OCI-LY7 (cell line): ENCODE measurements at regions not wholly inside any gene's neighbourhood (a gene's known extent, or its start where the extent isn't known, plus 50 kb on each side); places are given as distances from the start of the nearest gene placed in this dataset.

ENCODE experiments used
- BruUV-seq: library from RNA; stranded (reverse); fragments of 400-500 nt; replicated peaks from 2 replicates; lab custom pipeline; 2021; lab: Mats Ljungman, UMichigan
- CTCF ChIA-PET: fragments of 300-600 bp; sonication (Branson Sonifier 250); formaldehyde crosslinking; loops from one replicate; lab custom pipeline; 2022; ENCODE audit warnings: antibody characterized with exemption; ENCODE audit not compliant: unreplicated experiment; lab: Charles Lee
- POLR2A ChIA-PET: fragments of 300-600 bp; sonication (Branson Sonifier 250); formaldehyde crosslinking; loops from one replicate; lab custom pipeline; 2022; ENCODE audit warnings: antibody characterized with exemption; lab: Charles Lee
- DNase-seq: peaks from one replicate; pipeline ENCODE4 v3.0.0-alpha.2; 2015; ENCODE audit warnings: low spot score
- H2AFZ ChIP-seq: fragments of 200-600 bp; sonication (generic), shearing (Covaris generic); 2 replicates; pipeline ENCODE4 v1.6.1; 2014; ENCODE audit warnings: mild to moderate bottlenecking, antibody characterized with exemption, low read length, moderate library complexity
- H3K27ac ChIP-seq: fragments of 200-600 bp; sonication (generic); 2 replicates; pipeline ENCODE4 v1.5.1; 2014; ENCODE audit warnings: mixed run types, low read depth, mild to moderate bottlenecking, moderate library complexity, low read length, inconsistent platforms; ENCODE audit not compliant: poor library complexity, severe bottlenecking
- H3K36me3 ChIP-seq: fragments of 200-600 bp; sonication (generic); 2 replicates; pipeline ENCODE4 v1.6.1; 2014; ENCODE audit warnings: mild to moderate bottlenecking, antibody characterized with exemption, low read length, moderate library complexity, mixed read lengths; ENCODE audit not compliant: insufficient read depth
- H3K4me1 ChIP-seq: fragments of 200-600 bp; sonication (generic); 2 replicates; pipeline ENCODE4 v1.5.1; 2014; ENCODE audit warnings: mild to moderate bottlenecking, low read length; ENCODE audit not compliant: insufficient read depth, poor library complexity, severe bottlenecking
- H3K4me2 ChIP-seq: fragments of 200-600 bp; sonication (generic); 2 replicates; pipeline ENCODE4 v1.6.1; 2014; ENCODE audit warnings: mild to moderate bottlenecking, low read length
- H3K4me3 ChIP-seq: fragments of 200-600 bp; sonication (generic); 2 replicates; pipeline ENCODE4 v1.5.1; 2014; ENCODE audit warnings: mild to moderate bottlenecking, low read depth, low read length; ENCODE audit not compliant: poor library complexity, severe bottlenecking
- H3K79me2 ChIP-seq: fragments of 200-600 bp; sonication (generic); 2 replicates; pipeline ENCODE4 v1.6.1; 2016; ENCODE audit warnings: low read depth, mild to moderate bottlenecking, low read length, moderate library complexity, mixed read lengths; ENCODE audit not compliant: insufficient read depth
- H3K9me2 ChIP-seq: fragments of 200-600 bp; sonication (generic); 2 replicates; pipeline ENCODE4 v1.6.1; 2016; ENCODE audit warnings: mild to moderate bottlenecking, low read length, mixed read lengths; ENCODE audit not compliant: insufficient read depth
- H3K9me3 ChIP-seq: fragments of 200-600 bp; sonication (generic); 2 replicates; pipeline ENCODE4 v1.6.1; 2014; ENCODE audit warnings: mild to moderate bottlenecking, mixed run types, low read length, mixed read lengths
- H4K20me1 ChIP-seq: fragments of 200-600 bp; sonication (generic); 2 replicates; pipeline ENCODE4 v1.6.1; 2014; ENCODE audit warnings: mild to moderate bottlenecking, antibody characterized with exemption, low read length, moderate library complexity, mixed read lengths; ENCODE audit not compliant: insufficient read depth
- EZH2phosphoT487 ChIP-seq: fragments of 200-600 bp; sonication (generic); IDR thresholded peaks from 2 replicates; pipeline ENCODE4 v1.6.1; 2018; ENCODE audit warnings: low read depth, borderline replicate concordance, mild to moderate bottlenecking, mixed run types, antibody characterized with exemption, low read length, moderate library complexity, mixed read lengths
- intact Hi-C: fragments of 100-400 bp; cut with micrococcal nuclease; formaldehyde crosslinking; loops from one replicate; pipeline ENCODE4 v1.10.0; 2022; ENCODE audit not compliant: unreplicated experiment
- TF ChIP-seq, protein P1 (sequence below): fragments of 200-600 bp; sonication (generic); conservative IDR thresholded peaks from 2 replicates; pipeline ENCODE4 v1.5.1; 2014; ENCODE audit warnings: mild to moderate bottlenecking, antibody characterized with exemption, low read length, moderate library complexity, mixed read lengths

DNA sequence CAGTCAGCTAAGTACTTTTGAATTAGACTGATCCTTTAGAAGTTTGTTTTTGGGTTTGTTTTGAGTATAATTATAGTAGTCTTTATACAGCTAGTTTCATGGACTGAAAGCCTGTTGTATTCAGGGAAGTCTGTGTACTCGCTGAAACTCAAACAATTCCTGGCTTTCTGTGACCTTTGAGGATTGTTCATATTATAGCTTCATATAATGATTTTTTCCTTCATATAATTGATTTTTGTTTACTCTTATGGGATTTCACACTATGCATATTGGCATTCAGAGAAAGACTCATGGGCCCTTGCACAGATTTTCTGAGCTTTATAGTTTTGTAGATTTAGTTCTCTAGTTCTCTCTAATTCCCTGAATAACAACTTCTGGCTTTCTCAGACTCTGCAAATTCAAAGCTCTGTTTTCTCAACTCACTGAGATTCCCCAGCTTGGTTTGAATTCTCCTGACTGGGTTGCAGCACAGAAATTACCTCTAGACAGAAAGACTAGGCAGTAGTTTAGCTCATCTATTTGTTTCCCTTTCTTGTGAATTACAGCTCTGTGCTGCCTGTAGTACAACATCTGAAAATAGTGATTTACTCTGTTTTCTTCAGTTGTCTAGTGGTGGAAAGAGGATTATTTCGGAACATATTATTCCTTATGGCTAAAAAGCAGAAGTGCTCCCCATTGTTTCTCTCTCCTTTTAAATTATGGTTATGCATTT lies 495.9 kb upstream of the CNTNAP5 start:
- Histone ChIP-seq H3K27ac (no peak overlapping the region), H4K20me1 (no peaks in the 10 kb centered on the region), H3K9me2 (no peaks in the 10 kb centered on the region), H3K4me2 (no peak overlapping the region), H3K9me3 (no peaks in the 10 kb centered on the region), H3K4me1 (no peaks in the 10 kb centered on the region), H2AFZ (no peak overlapping the region), H3K79me2 (no peaks in the 10 kb centered on the region), H3K36me3 (no peaks in the 10 kb centered on the region), H3K4me3 (no peak overlapping the region)
- no TSS peak for BruUV-seq
- no peak for DNase-seq
- ChIA-PET POLR2A (interaction anchor here (1.1 to 1.4 kb wide), 2 partner anchors 17 to 41 kb away, joined by 3 read pairs; no protein-coding TSS in a partner anchor), CTCF (no interaction called here)
- TF ChIP-seq, protein P1, sequence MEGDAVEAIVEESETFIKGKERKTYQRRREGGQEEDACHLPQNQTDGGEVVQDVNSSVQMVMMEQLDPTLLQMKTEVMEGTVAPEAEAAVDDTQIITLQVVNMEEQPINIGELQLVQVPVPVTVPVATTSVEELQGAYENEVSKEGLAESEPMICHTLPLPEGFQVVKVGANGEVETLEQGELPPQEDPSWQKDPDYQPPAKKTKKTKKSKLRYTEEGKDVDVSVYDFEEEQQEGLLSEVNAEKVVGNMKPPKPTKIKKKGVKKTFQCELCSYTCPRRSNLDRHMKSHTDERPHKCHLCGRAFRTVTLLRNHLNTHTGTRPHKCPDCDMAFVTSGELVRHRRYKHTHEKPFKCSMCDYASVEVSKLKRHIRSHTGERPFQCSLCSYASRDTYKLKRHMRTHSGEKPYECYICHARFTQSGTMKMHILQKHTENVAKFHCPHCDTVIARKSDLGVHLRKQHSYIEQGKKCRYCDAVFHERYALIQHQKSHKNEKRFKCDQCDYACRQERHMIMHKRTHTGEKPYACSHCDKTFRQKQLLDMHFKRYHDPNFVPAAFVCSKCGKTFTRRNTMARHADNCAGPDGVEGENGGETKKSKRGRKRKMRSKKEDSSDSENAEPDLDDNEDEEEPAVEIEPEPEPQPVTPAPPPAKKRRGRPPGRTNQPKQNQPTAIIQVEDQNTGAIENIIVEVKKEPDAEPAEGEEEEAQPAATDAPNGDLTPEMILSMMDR, result no peak
- TF ChIP-seq EZH2phosphoT487, result no peak
- intact Hi-C loops, result no loop called here

DNA sequence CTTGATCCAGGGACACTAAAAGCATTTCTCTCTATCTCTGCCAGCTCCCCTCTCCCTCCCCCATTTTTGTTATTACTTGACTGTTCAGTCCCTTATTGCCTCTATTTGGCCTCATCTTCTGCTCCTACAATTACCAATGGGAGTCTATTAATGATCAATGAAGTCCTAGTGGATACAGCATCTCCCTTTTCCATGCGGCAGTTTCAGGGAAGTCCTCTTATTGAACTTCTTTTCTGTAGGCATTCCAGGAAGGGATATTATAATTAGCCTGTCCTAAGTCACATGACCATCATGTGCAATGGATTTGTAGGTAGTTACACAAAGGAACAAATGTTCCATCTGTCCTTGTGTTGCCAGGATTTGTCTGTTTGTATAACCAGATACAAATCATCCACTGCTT lies 495.1 kb upstream of the CNTNAP5 start:
- H2AFZ ChIP-seq, result no peak overlapping the region
- no peaks in the 10 kb centered on the region for H3K79me2 ChIP-seq
- H3K36me3 ChIP-seq, result no peaks in the 10 kb centered on the region
- ChIA-PET POLR2A (interaction anchor here (1.1 kb wide), 1 partner anchor 16 kb away, joined by 3 read pairs; no protein-coding TSS in a partner anchor), CTCF (no interaction called here)
- H3K4me1 ChIP-seq, result no peaks in the 10 kb centered on the region
- no peak for DNase-seq
- H3K4me3 ChIP-seq, result no peak overlapping the region
- intact Hi-C loops, result no loop called here
- no peak overlapping the region for H3K27ac ChIP-seq
- no peak overlapping the region for H3K4me2 ChIP-seq
- no peaks in the 10 kb centered on the region for H4K20me1 ChIP-seq
- H3K9me3 ChIP-seq, result no peaks in the 10 kb centered on the region
- BruUV-seq, result no TSS peak
- no peaks in the 10 kb centered on the region for H3K9me2 ChIP-seq
- TF ChIP-seq, protein P1, result no peak
- no peak for TF ChIP-seq EZH2phosphoT487

DNA sequence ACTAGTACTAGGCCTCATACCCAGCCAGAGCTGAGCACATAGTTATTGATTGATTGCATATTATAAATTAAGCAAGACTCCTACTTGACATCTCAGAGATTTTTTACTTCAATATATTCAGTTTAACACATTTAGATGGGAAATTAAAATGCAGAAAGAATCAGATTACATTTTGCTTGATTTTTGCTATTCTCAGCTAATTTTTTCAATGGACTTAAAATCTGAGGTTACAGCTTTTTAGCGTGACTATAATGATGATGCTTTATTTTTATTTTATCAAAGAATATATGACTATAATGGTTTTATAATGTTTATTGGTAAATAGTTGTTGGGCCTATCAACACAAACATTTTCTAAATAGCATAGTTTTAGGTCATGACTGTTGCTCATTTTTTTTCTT lies 493.0 kb upstream of the CNTNAP5 start:
- Histone ChIP-seq H3K9me3 (no peaks in the 10 kb centered on the region), H4K20me1 (no peaks in the 10 kb centered on the region), H3K9me2 (no peaks in the 10 kb centered on the region), H2AFZ (no peak overlapping the region), H3K79me2 (no peaks in the 10 kb centered on the region), H3K4me3 (no peak overlapping the region), H3K4me2 (no peak overlapping the region), H3K4me1 (no peaks in the 10 kb centered on the region), H3K27ac (no peak overlapping the region), H3K36me3 (no peaks in the 10 kb centered on the region)
- no TSS peak for BruUV-seq
- ChIA-PET POLR2A (interaction anchor here (0.6 kb wide), 1 partner anchor 1951 kb away, joined by 3 read pairs; no protein-coding TSS in a partner anchor), CTCF (no interaction called here)
- intact Hi-C loops, result no loop called here
- no peak for DNase-seq
- no peak for TF ChIP-seq EZH2phosphoT487
- TF ChIP-seq, protein P1, result no peak
